Breast epithelium (tissue), 4 donors: ENCODE measurements at regions not wholly inside any gene's neighbourhood (a gene's known extent, or its start where the extent isn't known, plus 50 kb on each side); places are given as distances from the start of the nearest gene placed in this dataset.

ENCODE experiments used
- DNase-seq, 2 donors: peaks; one replicate each; pipeline ENCODE4 v3.0.0-alpha.2; 2019; ENCODE audit warnings: low spot score in 2 of 2
- H3K27ac ChIP-seq, 2 donors: fragments of 200-600 bp; sonication (generic) in 1 of 2; one replicate each; pipeline ENCODE4 v1.5.1; 2016 to 2019; ENCODE audit warnings: mild to moderate bottlenecking in 1 of 2
- H3K27me3 ChIP-seq, 2 donors: fragments of 200-600 bp; sonication (generic) in 1 of 2; one replicate each; pipeline versions ENCODE4 v1.5.1 to v1.6.0; 2017 to 2019; ENCODE audit warnings: control low read depth in 1 of 2, mild to moderate bottlenecking in 1 of 2
- H3K36me3 ChIP-seq: fragments of 200-600 bp; one replicate; pipeline ENCODE4 v1.5.1; 2019
- H3K4me1 ChIP-seq, 2 donors: fragments of 200-600 bp; sonication (generic); one replicate each; pipeline ENCODE4 v1.5.1; 2016 to 2019; ENCODE audit warnings: control low read depth in 1 of 2
- H3K4me3 ChIP-seq, 3 donors: fragments of 200-600 bp; sonication (generic); 1 replicate in 2 of 3; 2 replicates in 1 of 3; pipeline ENCODE4 v1.5.1; 2016 to 2019; ENCODE audit warnings: mild to moderate bottlenecking in 3 of 3, moderate library complexity in 2 of 3
- H3K9me3 ChIP-seq, 2 donors: fragments of 200-600 bp; sonication (generic) in 1 of 2; one replicate each; pipeline ENCODE4 v1.5.1; 2016 to 2019; ENCODE audit warnings: control low read depth in 1 of 2
- CTCF ChIP-seq, 3 donors: fragments of 450-650 bp; IDR thresholded peaks; one replicate each; pipeline ENCODE4 v1.5.1; 2016 to 2017; ENCODE audit warnings: antibody characterized with exemption in 3 of 3, mild to moderate bottlenecking in 3 of 3, moderate library complexity in 3 of 3
- POLR2A ChIP-seq: fragments of 450-650 bp; IDR thresholded peaks from one replicate; pipeline ENCODE4 v1.6.1; 2016; ENCODE audit warnings: antibody characterized with exemption, mild to moderate bottlenecking, moderate library complexity
- POLR2AphosphoS5 ChIP-seq, 3 donors: sonication (generic); formaldehyde crosslinking; IDR thresholded peaks; one replicate each; pipeline ENCODE4 v1.6.1; 2017; ENCODE audit warnings: antibody characterized with exemption in 3 of 3
- intact Hi-C: fragments of 100-400 bp; cut with DNase I; formaldehyde crosslinking; loops from one replicate; pipeline ENCODE4 v1.15.1; 2023; ENCODE audit warnings: low total_unique reads

- intact Hi-C loops = no loop called here
- Histone ChIP-seq H3K4me3 (no peak overlapping the region), H3K4me1 (no peaks in the 10 kb centered on the region), H3K27me3 (no peaks in the 10 kb centered on the region), H3K36me3 (no peaks in the 10 kb centered on the region), H3K27ac (no peak overlapping the region), H3K9me3 (no peaks in the 10 kb centered on the region)
- TF ChIP-seq POLR2A = no peak
- TF ChIP-seq POLR2AphosphoS5 (IDR thresholded peaks at IDR 0.05) = no peak
- TF ChIP-seq CTCF (IDR thresholded peaks at IDR 0.05) = no peak
- no peak for DNase-seq
Measured at GRCh38 chr9:11142965-11143738, 530.4 kb upstream of the PTPRD start.

- TF ChIP-seq POLR2A = no peak
- no peak for TF ChIP-seq CTCF (IDR thresholded peaks at IDR 0.05)
- TF ChIP-seq POLR2AphosphoS5 (IDR thresholded peaks at IDR 0.05) = no peak
- Histone ChIP-seq H3K4me1 (no peaks in the 10 kb centered on the region), H3K36me3 (no peaks in the 10 kb centered on the region), H3K4me3 (no peak overlapping the region), H3K27me3 (no peaks in the 10 kb centered on the region), H3K27ac (no peak overlapping the region), H3K9me3 (no peaks in the 10 kb centered on the region)
- intact Hi-C loops = no loop called here
- DNase-seq = no peak
Measured at GRCh38 chr9:11144746-11145145, 531.9 kb upstream of the PTPRD start.

- no peak overlapping the region for H3K4me3 ChIP-seq
- no peaks in the 10 kb centered on the region for H3K9me3 ChIP-seq
- no peak for DNase-seq
- intact Hi-C loops = no loop called here
- H3K27me3 ChIP-seq = no peaks in the 10 kb centered on the region
- no peak overlapping the region for H3K27ac ChIP-seq
- H3K4me1 ChIP-seq = no peaks in the 10 kb centered on the region
- no peaks in the 10 kb centered on the region for H3K36me3 ChIP-seq
- TF ChIP-seq CTCF (IDR thresholded peaks at IDR 0.05) (no peak), POLR2AphosphoS5 (IDR thresholded peaks at IDR 0.05) (no peak), POLR2A (no peak)
Measured at GRCh38 chr9:11148189-11148588, 535.4 kb upstream of the PTPRD start.

- no peak for DNase-seq
- no peaks in the 10 kb centered on the region for H3K36me3 ChIP-seq
- H3K9me3 ChIP-seq = no peaks in the 10 kb centered on the region
- no peaks in the 10 kb centered on the region for H3K27me3 ChIP-seq
- no peak overlapping the region for H3K4me3 ChIP-seq
- intact Hi-C loops = no loop called here
- TF ChIP-seq POLR2A = no peak
- no peak for TF ChIP-seq CTCF (IDR thresholded peaks at IDR 0.05)
- no peak for TF ChIP-seq POLR2AphosphoS5 (IDR thresholded peaks at IDR 0.05)
- H3K4me1 ChIP-seq = no peaks in the 10 kb centered on the region
- no peak overlapping the region for H3K27ac ChIP-seq
Measured at GRCh38 chr9:11149065-11149464, 536.3 kb upstream of the PTPRD start.

- no peak for TF ChIP-seq CTCF (IDR thresholded peaks at IDR 0.05)
- no peak for TF ChIP-seq POLR2A
- no peak for TF ChIP-seq POLR2AphosphoS5 (IDR thresholded peaks at IDR 0.05)
- Histone ChIP-seq H3K27me3 (no peaks in the 10 kb centered on the region), H3K4me3 (no peak overlapping the region), H3K27ac (no peak overlapping the region), H3K4me1 (no peaks in the 10 kb centered on the region), H3K9me3 (peaks cover 2 to 11% of the 10 kb centered on the region in 2 donors), H3K36me3 (no peaks in the 10 kb centered on the region)
- intact Hi-C loops = no loop called here
- DNase-seq = no peak
Measured at GRCh38 chr9:11158063-11158462, 545.3 kb upstream of the PTPRD start.
